OCI-LY1 (cell line): ENCODE measurements at regions not wholly inside any gene's neighbourhood (a gene's known extent, or its start where the extent isn't known, plus 50 kb on each side); places are given as distances from the start of the nearest gene placed in this dataset.

Experiments used
- H2AFZ ChIP-seq: fragments of 200-600 bp; sonication (generic), shearing (Covaris generic); 2 replicates; pipeline ENCODE4 v1.6.0; 2014; ENCODE audit warnings: antibody characterized with exemption, mild to moderate bottlenecking, low read length
- H3F3A ChIP-seq: fragments of 200-600 bp; sonication (generic), shearing (Covaris generic); 2 replicates; pipeline ENCODE4 v1.6.0; 2014; ENCODE audit warnings: mild to moderate bottlenecking, antibody characterized with exemption, low read length, moderate library complexity; ENCODE audit not compliant: insufficient read depth
- H3K27ac ChIP-seq: fragments of 200-600 bp; sonication (generic); 2 replicates; pipeline ENCODE4 v1.5.1; 2014; ENCODE audit warnings: low read length, mixed run types, mild to moderate bottlenecking, low read depth; ENCODE audit not compliant: poor library complexity, severe bottlenecking
- H3K27me3 ChIP-seq: fragments of 200-600 bp; sonication (generic); 2 replicates; pipeline ENCODE4 v1.6.0; 2014; ENCODE audit warnings: antibody characterized with exemption, mild to moderate bottlenecking, low read length, moderate library complexity; ENCODE audit not compliant: insufficient read depth
- H3K36me3 ChIP-seq: fragments of 200-600 bp; sonication (generic); 2 replicates; pipeline ENCODE4 v1.6.1; 2014; ENCODE audit warnings: mild to moderate bottlenecking, antibody characterized with exemption, low read length, moderate library complexity, mixed read lengths; ENCODE audit not compliant: insufficient read depth
- H3K4me1 ChIP-seq: fragments of 200-600 bp; sonication (generic); 2 replicates; pipeline ENCODE4 v1.5.1; 2014; ENCODE audit warnings: mild to moderate bottlenecking, low read length, moderate library complexity; ENCODE audit not compliant: insufficient read depth, severe bottlenecking
- H3K4me2 ChIP-seq: fragments of 200-600 bp; sonication (generic), shearing (Covaris generic); 2 replicates; pipeline ENCODE4 v1.6.1; 2014; ENCODE audit warnings: low read length
- H3K4me3 ChIP-seq: fragments of 200-600 bp; sonication (generic); 2 replicates; pipeline ENCODE4 v1.5.1; 2014; ENCODE audit warnings: low read length, low read depth, mild to moderate bottlenecking, mixed read lengths; ENCODE audit not compliant: poor library complexity, severe bottlenecking
- H3K79me2 ChIP-seq: fragments of 200-600 bp; shearing (Covaris generic); 2 replicates; pipeline ENCODE4 v1.6.1; 2016; ENCODE audit warnings: mixed run types, low read length, mixed read lengths; ENCODE audit not compliant: insufficient read depth
- H3K9ac ChIP-seq: fragments of 200-600 bp; sonication (generic), shearing (Covaris generic); 2 replicates; pipeline ENCODE4 v1.6.1; 2014; ENCODE audit warnings: mild to moderate bottlenecking, low read length, mixed read lengths
- H3K9me2 ChIP-seq: fragments of 200-600 bp; sonication (generic), shearing (Covaris generic); 2 replicates; pipeline ENCODE4 v1.6.1; 2014; ENCODE audit warnings: low read depth, mild to moderate bottlenecking, low read length, mixed read lengths
- H3K9me3 ChIP-seq: fragments of 200-600 bp; shearing (Covaris generic); 2 replicates; pipeline ENCODE4 v1.6.1; 2014; ENCODE audit warnings: low read length, mixed read lengths
- H4K20me1 ChIP-seq: fragments of 200-600 bp; sonication (generic), shearing (Covaris generic); 2 replicates; pipeline ENCODE4 v1.6.0; 2016; ENCODE audit warnings: mild to moderate bottlenecking, low read length; ENCODE audit not compliant: insufficient read depth
- CTCF ChIP-seq: fragments of 200-600 bp; sonication (generic), shearing (Covaris generic); IDR thresholded peaks from 2 replicates; pipeline ENCODE4 v1.5.1; 2017; ENCODE audit warnings: mild to moderate bottlenecking, antibody characterized with exemption, low read length, moderate library complexity, mixed read lengths
- EZH2 ChIP-seq: fragments of 200-600 bp; sonication (generic), shearing (Covaris generic); IDR thresholded peaks from 2 replicates; pipeline ENCODE4 v1.8.0; 2017; ENCODE audit warnings: borderline replicate concordance, mixed run types, mild to moderate bottlenecking, antibody characterized with exemption, low read length, moderate library complexity, mixed read lengths

GRCh38 chr1:5253036-5253435 is 598.6 kb downstream of the AJAP1 start:
- Histone ChIP-seq H3K9ac (no peak overlapping the region), H3K9me3 (no peaks in the 10 kb centered on the region), H3K4me2 (no peak overlapping the region), H3K79me2 (no peaks in the 10 kb centered on the region), H3K4me3 (no peak overlapping the region), H3K36me3 (no peaks in the 10 kb centered on the region), H4K20me1 (no peaks in the 10 kb centered on the region), H3K4me1 (no peaks in the 10 kb centered on the region), H3K27ac (no peak overlapping the region), H3K27me3 (no peaks in the 10 kb centered on the region; the same call in 1 of the 2 replicates), H3K9me2 (no peaks in the 10 kb centered on the region), H3F3A (no peaks in the 10 kb centered on the region), H2AFZ (no peak overlapping the region)
- TF ChIP-seq CTCF (no peak), EZH2 (no peak)

GRCh38 chr1:5250336-5250735 is 595.9 kb downstream of the AJAP1 start:
- no peaks in the 10 kb centered on the region for H3K79me2 ChIP-seq
- H3K27ac ChIP-seq: no peak overlapping the region
- H3K4me1 ChIP-seq: no peaks in the 10 kb centered on the region
- no peaks in the 10 kb centered on the region for H3K9me3 ChIP-seq
- no peaks in the 10 kb centered on the region; the same call in 1 of the 2 replicates for H3K27me3 ChIP-seq
- H3K9ac ChIP-seq: no peak overlapping the region
- no peaks in the 10 kb centered on the region for H3F3A ChIP-seq
- no peak overlapping the region for H2AFZ ChIP-seq
- no peaks in the 10 kb centered on the region for H3K9me2 ChIP-seq
- no peaks in the 10 kb centered on the region for H3K36me3 ChIP-seq
- no peak for TF ChIP-seq CTCF
- TF ChIP-seq EZH2: no peak
- no peak overlapping the region for H3K4me2 ChIP-seq
- H4K20me1 ChIP-seq: no peaks in the 10 kb centered on the region
- H3K4me3 ChIP-seq: no peak overlapping the region

GRCh38 chr1:5245348-5245747 is 590.9 kb downstream of the AJAP1 start:
- H4K20me1 ChIP-seq: no peaks in the 10 kb centered on the region
- no peaks in the 10 kb centered on the region for H3K9me3 ChIP-seq
- no peak overlapping the region for H3K4me2 ChIP-seq
- H3K9me2 ChIP-seq: no peaks in the 10 kb centered on the region
- H3K9ac ChIP-seq: no peak overlapping the region
- TF ChIP-seq CTCF (no peak), EZH2 (no peak)
- no peaks in the 10 kb centered on the region for H3K79me2 ChIP-seq
- no peak overlapping the region for H3K4me3 ChIP-seq
- H3F3A ChIP-seq: no peaks in the 10 kb centered on the region
- no peak overlapping the region for H2AFZ ChIP-seq
- no peaks in the 10 kb centered on the region for H3K36me3 ChIP-seq
- no peak overlapping the region for H3K27ac ChIP-seq
- H3K4me1 ChIP-seq: no peaks in the 10 kb centered on the region
- no peaks in the 10 kb centered on the region; the same call in 1 of the 2 replicates for H3K27me3 ChIP-seq
